Subcutaneous abdominal adipose tissue (tissue), 5 donors: ENCODE measurements at regions not wholly inside any gene's neighbourhood (a gene's known extent, or its start where the extent isn't known, plus 50 kb on each side); places are given as distances from the start of the nearest gene placed in this dataset.
"Not testable (repeated sequence)": the region's sequence is repeated elsewhere in the genome, so short reads cannot be mapped to it uniquely, and the experiment has no call there.

Experiments
- H3K27ac ChIP-seq: one replicate; pipeline ENCODE4 v1.7.0; 2013; ENCODE audit warnings: low read depth, mild to moderate bottlenecking, inconsistent platforms, low read length, moderate library complexity
- H3K27me3 ChIP-seq, 5 donors: one replicate each; pipeline ENCODE4 v1.7.0; 2013; ENCODE audit warnings: low read length in 5 of 5, inconsistent platforms in 1 of 5; ENCODE audit not compliant: control insufficient read depth in 5 of 5, insufficient read depth in 4 of 5
- H3K36me3 ChIP-seq, 5 donors: one replicate each; pipeline ENCODE4 v1.7.0; 2013; ENCODE audit warnings: low read length in 5 of 5; ENCODE audit not compliant: control insufficient read depth in 5 of 5, insufficient read depth in 5 of 5
- H3K4me1 ChIP-seq, 5 donors: one replicate each; pipeline ENCODE4 v1.7.0; 2013; ENCODE audit warnings: low read length in 5 of 5, mild to moderate bottlenecking in 3 of 5, moderate library complexity in 1 of 5; ENCODE audit not compliant: control insufficient read depth in 5 of 5, insufficient read depth in 5 of 5
- H3K4me3 ChIP-seq, 5 donors: one replicate each; pipeline ENCODE4 v1.7.0; 2013; ENCODE audit warnings: low read length in 5 of 5, low read depth in 1 of 5
- H3K9ac ChIP-seq, 5 donors: one replicate each; pipeline ENCODE4 v1.7.0; 2013; ENCODE audit warnings: low read length in 5 of 5, mild to moderate bottlenecking in 4 of 5, moderate library complexity in 3 of 5
- H3K9me3 ChIP-seq, 5 donors: one replicate each; pipeline ENCODE4 v1.7.0; 2013; ENCODE audit warnings: low read length in 5 of 5; ENCODE audit not compliant: control insufficient read depth in 5 of 5
- donor health status: healthy.
- donor health status: healthy.
- donor health status: healthy.
- donor health status: healthy.
- donor health status: healthy.

DNA sequence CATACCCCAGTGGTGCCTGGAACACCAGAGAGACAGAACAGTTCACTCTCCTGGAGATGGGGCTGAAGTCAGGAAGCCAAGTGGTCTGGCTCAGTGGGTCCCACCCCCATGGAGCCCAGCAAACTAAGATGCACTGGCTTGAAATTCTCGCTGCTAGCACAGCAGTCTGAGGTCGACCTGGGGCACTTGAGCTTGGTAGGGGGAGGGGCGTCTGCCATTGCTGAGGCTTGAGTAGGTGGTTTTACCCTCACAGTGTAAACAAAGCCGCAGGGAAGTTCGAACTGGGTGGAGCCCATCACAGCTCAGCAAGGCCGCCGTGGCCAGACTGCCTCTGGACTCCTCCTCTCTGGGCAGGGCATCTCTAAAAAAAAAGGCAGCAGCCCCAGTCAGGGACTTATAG is 272.0 kb downstream of the KLF13 start:
- no peaks in the 10 kb centered on the region for H3K9me3 ChIP-seq
- no peaks in the 10 kb centered on the region for H3K4me1 ChIP-seq
- H3K9ac ChIP-seq: no peak overlapping the region
- H3K27ac ChIP-seq: no peak overlapping the region
- no peaks in the 10 kb centered on the region for H3K36me3 ChIP-seq
- no peak overlapping the region for H3K4me3 ChIP-seq
- no peaks in the 10 kb centered on the region for H3K27me3 ChIP-seq

GRCh38 chr15:31605467-31605931 is 278.9 kb downstream of the KLF13 start:
- no peak overlapping the region for H3K27ac ChIP-seq
- H3K9ac ChIP-seq: no peak overlapping the region
- no peaks in the 10 kb centered on the region for H3K36me3 ChIP-seq
- no peaks in the 10 kb centered on the region for H3K9me3 ChIP-seq
- no peak overlapping the region for H3K4me3 ChIP-seq
- H3K27me3 ChIP-seq: no peaks in the 10 kb centered on the region
- peaks cover 0 to 4% (median 0%) of the 10 kb centered on the region in 5 donors for H3K4me1 ChIP-seq

DNA sequence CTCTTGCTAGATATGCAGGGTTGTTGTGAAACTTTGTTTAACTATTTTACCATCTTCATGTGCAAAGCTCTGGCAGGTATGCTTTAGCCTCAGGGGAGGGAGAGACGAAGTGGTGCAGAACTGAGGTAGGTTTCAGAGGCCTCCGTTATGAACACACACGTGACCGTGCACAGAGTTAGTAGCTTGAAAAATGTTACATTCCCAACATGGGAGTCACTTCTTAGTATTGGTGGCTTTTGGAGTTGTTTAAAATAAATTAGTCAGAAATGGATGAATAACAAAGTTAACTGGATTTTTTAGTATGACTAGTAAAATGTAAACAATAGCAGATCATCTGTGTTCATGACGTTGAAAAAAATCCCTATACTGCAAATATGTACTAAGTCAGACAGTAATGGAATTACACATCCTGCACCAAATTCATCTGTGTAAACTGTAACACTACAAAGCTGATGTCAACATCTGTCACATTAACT is 279.6 kb downstream of the KLF13 start:
- Histone ChIP-seq H3K4me3 (no peak overlapping the region), H3K36me3 (no peaks in the 10 kb centered on the region), H3K9me3 (no peaks in the 10 kb centered on the region), H3K9ac (no peak overlapping the region), H3K27ac (no peak overlapping the region), H3K4me1 (peaks cover 0 to 4% (median 0%) of the 10 kb centered on the region in 5 donors), H3K27me3 (no peaks in the 10 kb centered on the region)

GRCh38 chr15:31606931-31607497 is 280.4 kb downstream of the KLF13 start:
- Histone ChIP-seq H3K27ac (no peak overlapping the region), H3K4me1 (peaks cover 0 to 4% (median 0%) of the 10 kb centered on the region in 5 donors), H3K4me3 (no peak overlapping the region), H3K9me3 (no peaks in the 10 kb centered on the region), H3K27me3 (no peaks in the 10 kb centered on the region), H3K9ac (no peak overlapping the region), H3K36me3 (no peaks in the 10 kb centered on the region)

DNA sequence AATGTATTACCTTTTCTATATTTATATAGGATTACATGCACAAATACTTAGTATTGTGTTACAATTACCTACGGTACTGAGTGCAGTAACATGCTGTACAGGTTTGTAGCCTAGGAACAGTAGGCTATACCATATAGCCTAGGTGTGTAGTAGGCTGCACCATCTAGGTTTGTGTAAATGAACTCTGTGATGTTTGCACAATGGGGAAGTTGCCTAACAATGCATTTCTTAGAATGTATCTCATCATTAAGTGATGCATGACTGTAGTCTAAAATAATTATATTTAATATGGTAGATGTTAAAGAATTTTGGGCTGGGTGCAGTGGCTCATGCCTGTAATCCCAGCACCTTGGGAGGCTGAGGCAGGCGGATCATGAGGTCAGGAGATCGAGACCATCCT is 281.0 kb downstream of the KLF13 start:
- Histone ChIP-seq H3K4me1 (peaks cover 0 to 4% (median 0%) of the 10 kb centered on the region in 5 donors), H3K4me3 (no peak overlapping the region), H3K27me3 (no peaks in the 10 kb centered on the region), H3K27ac (no peak overlapping the region), H3K9me3 (peaks cover 0 to 2% (median 0%) of the 10 kb centered on the region in 5 donors), H3K36me3 (no peaks in the 10 kb centered on the region), H3K9ac (no peak overlapping the region)

DNA sequence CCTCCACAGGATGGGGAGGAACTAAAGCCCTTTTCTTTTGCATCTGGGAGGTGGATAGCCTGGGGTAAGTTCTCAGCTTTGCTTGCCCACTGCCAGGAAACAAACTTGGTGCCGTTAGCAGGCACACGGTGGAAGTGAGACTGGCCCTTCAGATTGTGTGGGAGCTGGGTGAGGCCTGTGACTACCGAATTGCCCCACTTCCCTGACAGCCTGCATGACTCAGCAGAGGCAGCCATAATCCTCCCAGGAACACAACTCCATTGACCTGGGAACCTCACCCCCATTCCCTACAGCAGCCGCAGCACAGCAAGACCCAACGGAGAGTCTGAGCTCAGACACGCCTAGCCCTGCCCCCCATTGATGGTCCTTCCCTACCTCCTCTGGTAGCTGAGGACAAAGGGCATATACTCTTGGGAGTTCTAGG is 282.6 kb downstream of the KLF13 start:
- H3K9ac ChIP-seq: no peak overlapping the region
- no peaks in the 10 kb centered on the region for H3K27me3 ChIP-seq
- no peaks in the 10 kb centered on the region for H3K36me3 ChIP-seq
- H3K4me3 ChIP-seq: no peak overlapping the region
- H3K9me3 ChIP-seq: peaks cover 0 to 5% (median 0%) of the 10 kb centered on the region in 5 donors
- peaks cover 0 to 4% (median 0%) of the 10 kb centered on the region in 5 donors for H3K4me1 ChIP-seq
- no peak overlapping the region for H3K27ac ChIP-seq

GRCh38 chr15:31609906-31610305 is 283.3 kb downstream of the KLF13 start:
- no peaks in the 10 kb centered on the region for H3K27me3 ChIP-seq
- H3K4me1 ChIP-seq: peaks cover 0 to 4% (median 0%) of the 10 kb centered on the region in 5 donors
- H3K36me3 ChIP-seq: no peaks in the 10 kb centered on the region
- H3K9me3 ChIP-seq: peaks cover 0 to 5% (median 0%) of the 10 kb centered on the region in 5 donors
- no peak overlapping the region for H3K27ac ChIP-seq
- H3K9ac ChIP-seq: no peak overlapping the region
- no peak overlapping the region for H3K4me3 ChIP-seq

GRCh38 chr15:31615643-31616415 is 289.2 kb downstream of the KLF13 start:
- no peak overlapping the region for H3K9ac ChIP-seq
- H3K36me3 ChIP-seq: no peaks in the 10 kb centered on the region
- no peak overlapping the region for H3K27ac ChIP-seq
- no peaks in the 10 kb centered on the region for H3K4me1 ChIP-seq
- H3K27me3 ChIP-seq: no peaks in the 10 kb centered on the region
- H3K9me3 ChIP-seq: peaks cover 0 to 5% (median 0%) of the 10 kb centered on the region in 5 donors
- H3K4me3 ChIP-seq: no peak overlapping the region

DNA sequence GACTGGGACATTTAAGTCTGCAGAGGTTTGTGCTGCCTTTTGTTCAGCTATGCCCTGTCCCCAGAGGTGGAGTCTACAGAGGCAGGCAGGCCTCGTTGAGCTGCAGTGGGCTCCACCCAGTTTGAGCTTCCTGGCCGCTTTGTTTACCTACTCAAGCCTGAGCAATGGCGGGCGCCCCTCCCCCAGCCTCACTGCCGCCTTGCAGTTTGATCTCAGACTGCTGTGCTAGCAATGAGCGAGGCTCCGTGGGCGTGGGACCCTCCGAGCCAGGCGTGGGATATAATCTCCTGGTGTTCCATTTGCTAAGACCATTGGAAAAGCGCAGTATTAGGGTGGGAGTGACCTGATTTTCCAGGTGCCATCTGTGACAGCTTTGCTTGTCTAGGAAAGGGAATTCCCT is 296.7 kb downstream of the KLF13 start:
- not testable (repeated sequence) for H3K9ac ChIP-seq, H3K36me3 ChIP-seq, H3K4me3 ChIP-seq, H3K9me3 ChIP-seq, H3K27ac ChIP-seq, H3K27me3 ChIP-seq, H3K4me1 ChIP-seq

DNA sequence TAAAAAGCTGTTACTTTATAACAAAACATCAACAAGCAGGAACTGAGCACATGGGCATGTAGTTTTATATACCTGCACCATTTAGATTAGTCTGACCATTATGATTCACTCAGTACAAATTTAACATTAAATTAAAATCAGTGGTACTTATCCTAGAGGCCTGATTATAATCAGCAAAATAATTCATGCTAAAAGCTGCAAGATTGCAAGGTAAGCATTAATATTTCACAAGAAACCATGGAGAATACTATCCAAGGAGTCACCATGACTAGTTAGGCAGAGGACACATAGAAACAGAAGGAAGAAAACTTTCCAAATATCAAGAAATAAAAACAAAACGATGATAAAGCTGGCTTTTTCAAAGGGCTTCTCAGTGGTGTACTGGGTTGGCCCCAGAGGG is 297.5 kb downstream of the KLF13 start:
- not testable (repeated sequence) for H3K27me3 ChIP-seq, H3K9ac ChIP-seq, H3K27ac ChIP-seq, H3K4me1 ChIP-seq, H3K9me3 ChIP-seq, H3K36me3 ChIP-seq, H3K4me3 ChIP-seq
